H1 (cell line): ENCODE measurements at regions not wholly inside any gene's neighbourhood (a gene's known extent, or its start where the extent isn't known, plus 50 kb on each side); places are given as distances from the start of the nearest gene placed in this dataset.

Source experiments
- CTCF ChIA-PET: fragments of 300-600 bp; sonication (Branson Sonifier 250); formaldehyde crosslinking; loops from one replicate; lab custom pipeline; 2021; ENCODE audit not compliant: partially characterized antibody; lab: Charles Lee
- POLR2A ChIA-PET: fragments of 300-600 bp; sonication (Branson Sonifier 250); formaldehyde crosslinking; loops from one replicate; lab custom pipeline; 2021; ENCODE audit warnings: inconsistent platforms; ENCODE audit not compliant: partially characterized antibody; lab: Charles Lee
- DNase-seq, 2 experiments: peaks; one replicate each; pipeline versions ENCODE4 v3.0.0 to v3.0.0-alpha.2; 2010 to 2022; ENCODE audit warnings: low spot score in 2 of 2, low read depth in 1 of 2, mixed read lengths in 1 of 2
- FAIRE-seq: peaks from 2 replicates; lab custom pipeline; 2011; peaks lifted over from hg19 to GRCh38; lab: Jason Lieb, UNC
- H2AFZ ChIP-seq: 2 replicates; pipeline ENCODE4 v1.8.1; 2012; ENCODE audit warnings: low read length, inconsistent platforms
- H2AK5ac ChIP-seq: 2 replicates; pipeline ENCODE4 v1.6.1; 2013; ENCODE audit warnings: low read depth, low read length
- H2BK120ac ChIP-seq: replicated peaks from 2 replicates; pipeline ENCODE3; 2013; ENCODE audit warnings: low read depth, low read length, inconsistent platforms
- H2BK12ac ChIP-seq: 2 replicates; pipeline ENCODE4 v1.6.1; 2013; ENCODE audit warnings: low read depth, low read length
- H2BK15ac ChIP-seq: 2 replicates; pipeline ENCODE4 v1.6.1; 2013; ENCODE audit warnings: low read length
- H2BK20ac ChIP-seq: 2 replicates; pipeline ENCODE4 v1.6.1; 2013; ENCODE audit warnings: low read length
- H2BK5ac ChIP-seq: 2 replicates; pipeline ENCODE4 v1.6.1; 2013; ENCODE audit warnings: low read depth, low read length
- H3K14ac ChIP-seq: 2 replicates; pipeline ENCODE4 v1.6.1; 2013; ENCODE audit warnings: inconsistent platforms; ENCODE audit not compliant: insufficient read length
- H3K18ac ChIP-seq: 2 replicates; pipeline ENCODE4 v1.6.1; 2013; ENCODE audit warnings: low read length; ENCODE audit errors: extremely low read depth
- H3K23ac ChIP-seq: 2 replicates; pipeline ENCODE4 v1.6.1; 2013; ENCODE audit warnings: inconsistent platforms; ENCODE audit not compliant: insufficient read length
- H3K23me2 ChIP-seq: 2 replicates; pipeline ENCODE4 v1.6.1; 2013; ENCODE audit warnings: low read depth, low read length
- H3K27ac ChIP-seq: 2 replicates; pipeline ENCODE4 v1.6.1; 2011; ENCODE audit warnings: low read depth, low read length, inconsistent platforms
- H3K27me3 ChIP-seq, 4 experiments: replicated peaks in 1 of 4; 1 replicate in 1 of 4; 2 replicates in 3 of 4; pipeline versions ENCODE4 v1.6.1 to v1.8.1; 2011 to 2013; ENCODE audit warnings: low read length in 3 of 4, mild to moderate bottlenecking in 3 of 4, inconsistent platforms in 2 of 4, mixed read lengths in 2 of 4, moderate library complexity in 1 of 4; ENCODE audit not compliant: control insufficient read depth in 3 of 4, insufficient read depth in 3 of 4; ENCODE audit errors: extremely low read depth in 1 of 4
- H3K36me3 ChIP-seq, 4 experiments: 2 replicates each; pipeline versions ENCODE4 v1.6.1 to v1.8.1; 2011 to 2013; ENCODE audit warnings: mild to moderate bottlenecking in 4 of 4, low read length in 3 of 4, moderate library complexity in 2 of 4, control low read depth in 1 of 4, inconsistent platforms in 1 of 4; ENCODE audit not compliant: insufficient read depth in 4 of 4, control insufficient read depth in 2 of 4
- H3K4ac ChIP-seq: replicated peaks from 2 replicates; pipeline ENCODE3; 2013; ENCODE audit warnings: low read length, low read depth, mixed read lengths, inconsistent platforms; ENCODE audit not compliant: insufficient read length
- H3K4me1 ChIP-seq, 4 experiments: replicated peaks in 1 of 4; 1 replicate in 1 of 4; 2 replicates in 3 of 4; pipeline versions ENCODE4 v1.6.1 to v1.8.1; 2011 to 2013; ENCODE audit warnings: low read length in 3 of 4, inconsistent platforms in 2 of 4, mixed read lengths in 1 of 4; ENCODE audit not compliant: insufficient read depth in 4 of 4, control insufficient read depth in 3 of 4
- H3K4me2 ChIP-seq, 2 experiments: 2 replicates each; pipeline versions ENCODE4 v1.6.1 to v1.8.1; 2011 to 2013; ENCODE audit warnings: low read depth in 2 of 2, low read length in 2 of 2, control low read depth in 1 of 2, inconsistent platforms in 1 of 2, mild to moderate bottlenecking in 1 of 2; ENCODE audit not compliant: insufficient read depth in 1 of 2
- H3K4me3 ChIP-seq, 4 experiments: fragments of 200-600, 300-600 bp in 1 of 4; sonication (generic), shearing (Covaris generic), sonication (Bioruptor Twin) in 1 of 4; 2 replicates each; pipeline versions ENCODE4 v1.5.1 to v1.8.1; 2011 to 2016; ENCODE audit warnings: low read length in 4 of 4, low read depth in 3 of 4, control low read depth in 2 of 4, inconsistent platforms in 2 of 4, mild to moderate bottlenecking in 2 of 4, mixed read lengths in 1 of 4, moderate library complexity in 1 of 4; ENCODE audit not compliant: insufficient read depth in 2 of 4; ENCODE audit errors: extremely low read depth in 1 of 4
- H3K56ac ChIP-seq: replicated peaks from 2 replicates; pipeline ENCODE3; 2013; ENCODE audit warnings: low read depth, mild to moderate bottlenecking, mixed read lengths, low read length, inconsistent platforms; ENCODE audit not compliant: insufficient read length
- H3K79me1 ChIP-seq: 2 replicates; pipeline ENCODE4 v1.6.1; 2013; ENCODE audit warnings: low read depth, low read length, control low read depth
- H3K79me2 ChIP-seq, 2 experiments: 2 replicates each; pipeline versions ENCODE4 v1.6.1 to v1.8.1; 2012 to 2013; ENCODE audit warnings: low read length in 2 of 2, mild to moderate bottlenecking in 2 of 2, inconsistent platforms in 1 of 2; ENCODE audit not compliant: insufficient read depth in 2 of 2, control insufficient read depth in 1 of 2
- H3K9ac ChIP-seq, 4 experiments: replicated peaks in 1 of 4; 1 replicate in 1 of 4; 2 replicates in 3 of 4; pipeline versions ENCODE4 v1.6.1 to v1.8.1; 2011 to 2013; ENCODE audit warnings: low read depth in 3 of 4, low read length in 3 of 4, control low read depth in 2 of 4, mild to moderate bottlenecking in 2 of 4, moderate library complexity in 2 of 4, inconsistent platforms in 1 of 4; ENCODE audit errors: extremely low read depth in 1 of 4
- H3K9me3 ChIP-seq, 2 experiments: 2 replicates each; pipeline versions ENCODE4 v1.6.1 to v1.8.1; 2012 to 2013; ENCODE audit warnings: mild to moderate bottlenecking in 2 of 2, moderate library complexity in 2 of 2, control low read depth in 1 of 2, inconsistent platforms in 1 of 2, low read depth in 1 of 2, low read length in 1 of 2, mixed read lengths in 1 of 2; ENCODE audit not compliant: insufficient read depth in 2 of 2
- H4K20me1 ChIP-seq, 2 experiments: replicated peaks in 1 of 2; 2 replicates each; pipeline versions ENCODE3 to v1.8.1; 2011 to 2013; ENCODE audit warnings: inconsistent platforms in 2 of 2, low read length in 2 of 2, mild to moderate bottlenecking in 1 of 2; ENCODE audit not compliant: insufficient read depth in 2 of 2, control insufficient read depth in 1 of 2
- H4K5ac ChIP-seq: 2 replicates; pipeline ENCODE4 v1.6.1; 2013; ENCODE audit warnings: low read length, low read depth, mixed read lengths, inconsistent platforms; ENCODE audit not compliant: insufficient read length
- H4K8ac ChIP-seq: 2 replicates; pipeline ENCODE4 v1.8.0; 2013; ENCODE audit warnings: mild to moderate bottlenecking, moderate library complexity, low read length, inconsistent platforms; ENCODE audit not compliant: insufficient read depth; ENCODE audit errors: extremely low read depth
- H4K91ac ChIP-seq: replicated peaks from 2 replicates; pipeline ENCODE3; 2013; ENCODE audit warnings: low read length, mixed read lengths, inconsistent platforms; ENCODE audit not compliant: insufficient read length
- CBX5 ChIP-seq: fragments of 300-800, 300-1000 bp; sonication (generic); IDR thresholded peaks from 2 replicates; pipeline ENCODE4 v1.7.1; 2016; ENCODE audit warnings: antibody characterized with exemption, low read length, low read depth
- GTF2F1 ChIP-seq: IDR thresholded peaks from 2 replicates; pipeline ENCODE4 v1.6.1; 2012; ENCODE audit warnings: low read depth, low read length, improper control_type of control experiment, borderline replicate concordance
- HDAC2 ChIP-seq, 2 experiments: fragments of 300-600 bp in 1 of 2; sonication (generic) in 1 of 2; IDR thresholded peaks; 2 replicates each; pipeline ENCODE4 v1.6.1; 2011 to 2012; ENCODE audit warnings: low read depth in 2 of 2, low read length in 2 of 2, mild to moderate bottlenecking in 2 of 2, moderate library complexity in 2 of 2, borderline replicate concordance in 1 of 2, inconsistent platforms in 1 of 2
- MAFK ChIP-seq: IDR thresholded peaks from 2 replicates; pipeline ENCODE4 v1.6.1; 2012; ENCODE audit warnings: low read depth, mild to moderate bottlenecking, improper control_type of control experiment, low read length
- PHF8 ChIP-seq: fragments of 200-600 bp; sonication (generic); conservative IDR thresholded peaks from 2 replicates; pipeline ENCODE4 v1.7.1; 2012; ENCODE audit warnings: low read depth, mild to moderate bottlenecking, inconsistent platforms, low read length, moderate library complexity
- POLR2AphosphoS5 ChIP-seq: IDR thresholded peaks from 2 replicates; pipeline ENCODE4 v1.6.1; 2011; ENCODE audit warnings: low read depth, low read length
- POU5F1 ChIP-seq: IDR thresholded peaks from 2 replicates; pipeline ENCODE4 v1.6.1; 2011; ENCODE audit warnings: low read depth, mild to moderate bottlenecking, low read length, moderate library complexity
- TAF7 ChIP-seq: optimal IDR thresholded peaks from 2 replicates; pipeline ENCODE3; 2011; ENCODE audit warnings: low read depth, mild to moderate bottlenecking, inconsistent platforms, low read length, moderate library complexity, borderline replicate concordance
- TCF12 ChIP-seq: IDR thresholded peaks from 2 replicates; pipeline ENCODE4 v1.6.1; 2011; ENCODE audit warnings: low read depth, mild to moderate bottlenecking, low read length
- ZNF274 ChIP-seq: IDR thresholded peaks from 2 replicates; pipeline ENCODE4 v1.7.0; 2012; ENCODE audit warnings: low read length, borderline replicate concordance; ENCODE audit errors: extremely low read depth
- WGBS, 2 experiments: shearing (Covaris generic) in 1 of 2; methylation state at CpG; one replicate each; pipeline versions ENCODE4 v1.1.6 to v1.1.7; 2013 to 2015; ENCODE audit warnings: low lambda C conversion rate in 2 of 2, mixed read lengths in 2 of 2, inconsistent platforms in 1 of 2, low coverage in 1 of 2, missing lambda C conversion rate in 1 of 2; ENCODE audit not compliant: insufficient replicate concordance in 2 of 2, insufficient coverage in 1 of 2, insufficient read length in 1 of 2; ENCODE audit errors: extremely low coverage in 1 of 2, missing lambda C conversion rate in 1 of 2; 5-methylcytosine and 5-hydroxymethylcytosine counted together
- TF ChIP-seq, protein P1 (sequence below), 3 experiments: IDR thresholded peaks; 1 replicate in 2 of 3; 2 replicates in 1 of 3; pipeline versions ENCODE4 v1.5.1 to v1.6.1; 2011; ENCODE audit warnings: low read length in 3 of 3, mild to moderate bottlenecking in 3 of 3, inconsistent platforms in 2 of 3, low read depth in 1 of 3, moderate library complexity in 1 of 3; ENCODE audit not compliant: insufficient read depth in 1 of 3; ENCODE audit errors: control extremely low read depth in 1 of 3

DNA sequence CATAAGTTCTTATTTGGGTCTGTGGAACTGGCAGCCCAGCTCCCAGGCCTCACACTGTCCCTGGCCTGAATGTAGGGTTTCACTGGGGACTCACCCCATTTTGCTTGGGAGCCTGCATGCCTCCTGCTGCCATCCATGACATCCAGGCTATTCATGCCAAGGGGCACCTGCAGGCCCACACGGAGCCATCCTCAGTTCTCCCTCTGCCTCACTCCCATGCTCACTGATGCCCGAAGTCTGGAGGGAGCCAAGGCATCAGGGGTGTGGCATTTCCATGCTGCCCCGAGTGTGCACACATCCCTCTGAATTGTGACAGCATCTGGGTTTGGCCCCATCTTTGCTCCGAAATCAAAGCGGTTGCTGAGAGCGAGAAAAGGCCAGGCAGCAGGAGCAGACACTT lies 67.4 kb upstream of the ZNF804A start:
- WGBS, 2 experiments: 93% methylated on average over 6 of the region's 6 CpGs; no CpG with 5 or more reads in 1 of the 2 experiments
- no peak overlapping the region for H3K4me3 ChIP-seq
- H4K5ac ChIP-seq: no peak overlapping the region
- H2BK5ac ChIP-seq: no peak overlapping the region
- FAIRE-seq: no peak
- H3K4me2 ChIP-seq: no peak overlapping the region
- H3K27me3 ChIP-seq: no peaks in the 10 kb centered on the region
- no peak overlapping the region for H4K8ac ChIP-seq
- no peak overlapping the region for H4K91ac ChIP-seq
- peaks cover 22% of the 10 kb centered on the region in 2 experiments for H3K9me3 ChIP-seq
- H3K14ac ChIP-seq: no peak overlapping the region
- H3K9ac ChIP-seq: no peak overlapping the region
- CTCF ChIA-PET: interaction anchor here (0.7 kb wide), 1 partner anchor 80 kb away, joined by 3 read pairs; no protein-coding TSS in a partner anchor
- no peak overlapping the region for H2BK12ac ChIP-seq
- no peak overlapping the region for H2AK5ac ChIP-seq
- H3K27ac ChIP-seq: no peak overlapping the region; the same call in 1 of the 2 replicates
- H2BK15ac ChIP-seq: no peak overlapping the region
- no peak overlapping the region for H2AFZ ChIP-seq
- H2BK20ac ChIP-seq: no peak overlapping the region
- POLR2A ChIA-PET: no interaction called here
- H3K4me1 ChIP-seq: no peaks in the 10 kb centered on the region
- no peak overlapping the region for H3K23ac ChIP-seq
- TF ChIP-seq TCF12 (no peak), POLR2AphosphoS5 (no peak), MAFK (no peak), TAF7 (no peak), ZNF274 (no peak), GTF2F1 (no peak), POU5F1 (no peak), CBX5 (no peak), PHF8 (no peak), HDAC2 (IDR thresholded peaks at IDR 0.05; ENCODE audit: borderline replicate concordance in 1 of 2, low read depth in 2 of 2, low read length in 2 of 2) (no peak)
- TF ChIP-seq, protein P1, sequence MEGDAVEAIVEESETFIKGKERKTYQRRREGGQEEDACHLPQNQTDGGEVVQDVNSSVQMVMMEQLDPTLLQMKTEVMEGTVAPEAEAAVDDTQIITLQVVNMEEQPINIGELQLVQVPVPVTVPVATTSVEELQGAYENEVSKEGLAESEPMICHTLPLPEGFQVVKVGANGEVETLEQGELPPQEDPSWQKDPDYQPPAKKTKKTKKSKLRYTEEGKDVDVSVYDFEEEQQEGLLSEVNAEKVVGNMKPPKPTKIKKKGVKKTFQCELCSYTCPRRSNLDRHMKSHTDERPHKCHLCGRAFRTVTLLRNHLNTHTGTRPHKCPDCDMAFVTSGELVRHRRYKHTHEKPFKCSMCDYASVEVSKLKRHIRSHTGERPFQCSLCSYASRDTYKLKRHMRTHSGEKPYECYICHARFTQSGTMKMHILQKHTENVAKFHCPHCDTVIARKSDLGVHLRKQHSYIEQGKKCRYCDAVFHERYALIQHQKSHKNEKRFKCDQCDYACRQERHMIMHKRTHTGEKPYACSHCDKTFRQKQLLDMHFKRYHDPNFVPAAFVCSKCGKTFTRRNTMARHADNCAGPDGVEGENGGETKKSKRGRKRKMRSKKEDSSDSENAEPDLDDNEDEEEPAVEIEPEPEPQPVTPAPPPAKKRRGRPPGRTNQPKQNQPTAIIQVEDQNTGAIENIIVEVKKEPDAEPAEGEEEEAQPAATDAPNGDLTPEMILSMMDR (IDR thresholded peaks at IDR 0.05; ENCODE audit: control extremely low read depth in 1 of 3, insufficient read depth in 1 of 3, low read depth in 1 of 3, low read length in 3 of 3): no peak
- DNase-seq: no peak
- H2BK120ac ChIP-seq: no peak overlapping the region
- H3K4ac ChIP-seq: no peak overlapping the region
- no peak overlapping the region for H3K56ac ChIP-seq
- no peak overlapping the region for H3K18ac ChIP-seq
- no peaks in the 10 kb centered on the region for H4K20me1 ChIP-seq
- no peaks in the 10 kb centered on the region for H3K79me2 ChIP-seq
- H3K36me3 ChIP-seq: no peaks in the 10 kb centered on the region; a peak in 1 of 8 replicates
- H3K23me2 ChIP-seq: no peaks in the 10 kb centered on the region
- no peaks in the 10 kb centered on the region for H3K79me1 ChIP-seq
